ENCODE measurements at regions not wholly inside any gene's neighbourhood (a gene's known extent, or its start where the extent isn't known, plus 50 kb on each side); places are given as distances from the start of the nearest gene placed in this dataset.

DNA sequence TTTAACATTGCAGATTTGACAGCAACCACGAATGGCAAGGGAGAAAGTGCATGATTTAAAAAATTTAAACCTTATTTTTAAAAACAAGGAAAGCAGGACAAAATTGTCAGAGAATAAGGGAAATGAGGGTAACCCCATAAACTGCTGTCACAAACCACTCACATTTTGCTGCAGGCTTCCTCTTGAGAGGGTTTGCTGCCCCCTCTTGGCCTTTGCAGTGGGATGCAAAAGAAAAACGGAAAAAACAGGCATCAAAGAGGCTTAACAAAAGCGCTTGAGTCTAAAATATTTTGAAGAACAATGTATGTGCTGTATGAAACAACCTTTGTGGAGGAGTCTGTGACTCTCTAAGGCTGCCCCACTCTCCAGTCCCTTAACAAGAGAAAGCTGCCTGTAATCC is 91.6 kb downstream of the TMX3 start:
- peak; percentile 62 for DNase-seq (ENCODE audit: low spot score)

DNA sequence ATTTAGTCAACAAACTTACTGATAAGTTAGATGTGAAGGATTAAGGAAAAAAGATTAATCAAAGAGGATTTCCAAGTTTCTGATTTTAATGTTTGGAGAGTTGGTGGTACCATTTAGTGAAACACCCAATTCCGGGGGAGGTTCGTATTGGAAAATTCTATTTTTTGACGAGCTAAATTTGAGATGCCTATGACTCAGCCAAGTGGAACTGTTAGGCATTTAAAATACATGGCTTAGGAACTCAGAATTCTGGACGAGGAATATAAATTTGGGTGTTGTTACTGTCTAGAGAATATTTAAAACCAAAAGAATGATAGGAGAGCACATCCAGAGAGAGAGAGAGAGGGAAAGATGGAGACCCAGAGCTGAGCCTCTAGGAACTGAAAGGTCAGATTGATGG is 103.6 kb downstream of the TMX3 start:
- DNase-seq (ENCODE audit: low spot score): no peak

DNA sequence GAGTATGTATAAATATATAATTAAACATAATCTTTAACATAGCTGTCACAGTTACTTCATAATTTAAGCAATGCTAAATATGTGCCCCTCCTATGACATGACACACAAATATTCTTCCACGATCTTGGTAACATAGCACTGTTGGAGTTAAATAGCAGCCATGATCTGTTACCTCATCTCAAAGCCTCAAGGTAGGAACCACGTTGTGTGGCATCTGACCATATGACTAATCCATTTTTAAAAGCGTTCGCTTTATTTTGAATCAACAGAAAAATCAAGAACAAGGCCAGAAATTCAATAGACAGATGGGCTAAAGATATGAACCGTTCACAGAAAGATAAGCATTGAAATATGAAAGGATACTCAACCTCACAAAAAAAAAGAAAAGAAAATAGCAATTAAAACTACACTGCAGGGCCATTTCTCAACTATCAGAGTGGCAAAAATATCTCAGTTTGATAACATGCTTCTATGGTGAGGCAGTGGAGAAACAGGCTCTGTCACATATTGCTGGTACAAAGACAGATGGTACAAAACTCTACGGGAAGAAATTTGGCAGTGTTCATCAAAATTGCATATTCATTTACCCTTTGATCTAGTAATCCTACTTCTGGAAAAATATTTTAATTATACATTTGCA is 105.9 kb downstream of the TMX3 start:
- no peak for DNase-seq (ENCODE audit: low spot score)

DNA sequence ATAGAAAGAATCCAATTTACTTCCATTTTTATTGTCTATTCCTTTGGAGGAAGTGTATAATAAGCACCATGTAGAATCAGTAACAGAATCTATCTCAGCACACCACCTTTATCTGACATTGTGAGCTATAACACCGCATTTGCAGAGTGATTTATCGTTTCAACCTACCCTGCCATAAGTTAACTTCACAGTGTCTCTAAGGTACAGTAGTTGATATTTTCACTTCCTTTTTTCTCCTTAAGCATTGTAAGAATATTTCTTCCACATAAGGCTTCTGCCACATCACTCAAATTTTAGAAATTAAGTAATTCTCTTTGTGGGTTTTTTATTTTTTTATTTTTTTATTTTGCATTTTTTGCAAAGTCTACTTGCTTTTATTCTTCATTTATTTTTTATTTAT is 107.1 kb downstream of the TMX3 start:
- DNase-seq (ENCODE audit: low spot score): no peak

DNA sequence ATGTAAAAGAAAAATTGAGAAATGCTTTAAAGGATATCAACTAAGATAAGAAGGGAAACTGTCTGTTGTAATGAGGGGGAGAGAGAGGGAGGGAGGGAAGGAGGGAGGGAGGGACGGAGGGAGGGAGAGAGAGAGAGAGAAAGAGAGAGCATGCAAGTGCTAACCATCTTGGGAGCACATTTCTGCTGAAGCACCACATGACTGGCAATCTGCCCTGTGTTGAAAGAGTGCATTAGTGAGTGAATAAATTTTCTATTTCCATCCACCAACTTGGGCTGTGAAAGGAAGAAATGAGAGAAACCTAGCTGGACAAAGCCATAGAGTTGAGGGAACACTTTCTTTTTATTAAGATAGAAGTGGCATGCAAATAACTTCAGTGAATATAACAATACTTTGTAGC is 110.7 kb downstream of the TMX3 start:
- DNase-seq (ENCODE audit: low spot score): no peak

DNA sequence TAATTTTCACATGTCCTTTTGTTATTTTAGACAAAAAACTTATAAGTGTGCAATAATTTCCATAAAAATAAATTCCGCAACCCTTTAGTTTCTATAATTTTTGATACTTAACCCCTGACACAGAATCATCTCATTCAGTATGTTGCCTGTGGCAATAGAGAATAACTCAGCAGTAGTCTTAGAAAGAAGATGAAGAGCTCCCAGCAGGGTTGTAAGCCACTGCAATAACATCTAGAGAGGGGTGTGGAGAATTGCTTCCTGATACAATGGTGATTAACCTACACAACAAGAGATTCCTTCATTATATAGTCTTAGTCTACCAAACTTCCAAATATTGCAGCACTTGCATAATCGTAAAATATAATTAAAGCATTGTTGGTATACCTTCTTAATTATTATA is 118.9 kb downstream of the TMX3 start:
- DNase-seq (ENCODE audit: low spot score): no peak

DNA sequence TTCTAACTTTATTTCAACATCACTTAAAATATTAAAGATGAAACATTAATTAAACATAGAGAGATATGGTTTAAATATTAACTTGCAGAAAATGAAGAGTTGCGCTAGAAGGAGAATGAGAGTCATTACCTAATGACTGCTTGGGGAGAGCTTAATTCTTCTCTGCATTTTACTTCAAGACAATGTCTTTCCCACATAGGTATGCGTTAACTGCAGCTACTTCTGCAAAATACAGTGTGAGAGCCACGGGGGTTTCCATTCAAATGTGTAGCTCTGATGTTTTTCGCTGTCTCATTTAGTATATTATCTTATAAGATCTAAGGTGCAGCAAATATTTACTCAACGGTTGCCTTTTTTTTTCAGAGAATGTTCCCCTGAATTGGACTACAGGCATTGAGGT is 126.7 kb downstream of the TMX3 start:
- DNase-seq (ENCODE audit: low spot score): no peak

DNA sequence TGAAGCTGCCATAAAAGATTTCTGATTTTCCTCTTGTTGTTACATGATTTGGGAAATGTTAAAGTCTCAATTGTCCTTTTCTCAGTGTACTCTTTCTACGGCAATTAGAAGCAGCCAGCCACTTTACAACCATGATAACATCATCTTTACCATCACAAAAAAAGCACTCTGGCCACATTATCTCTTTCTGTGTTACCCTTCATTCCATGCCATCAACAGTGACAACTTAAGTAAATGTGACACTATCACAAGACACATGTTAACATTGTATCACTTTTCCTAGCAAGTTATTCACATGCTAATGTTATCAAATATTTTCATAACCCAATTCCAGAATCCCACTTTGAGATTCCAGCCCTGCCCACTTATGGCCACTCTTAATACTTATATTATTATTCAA is 131.2 kb downstream of the TMX3 start:
- no peak for DNase-seq (ENCODE audit: low spot score)

DNA sequence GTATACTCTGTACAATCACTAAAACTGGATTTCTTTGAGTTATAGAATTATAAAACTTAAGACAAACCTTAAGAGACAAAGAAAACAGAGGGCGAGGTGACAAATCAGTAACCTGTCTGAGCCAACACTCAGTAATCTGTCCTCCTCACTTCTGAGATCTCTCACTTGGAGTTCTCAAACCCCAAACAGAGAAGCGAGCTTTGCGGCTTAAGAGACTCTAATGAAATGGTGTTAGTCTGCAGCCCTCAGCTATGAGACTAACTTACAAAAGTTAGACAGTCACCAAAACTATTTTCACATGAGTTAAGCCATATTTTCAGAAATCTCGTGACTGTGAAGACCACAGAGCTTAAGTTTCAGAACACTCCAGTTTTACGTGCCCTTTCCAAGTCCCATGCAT is 140.6 kb downstream of the TMX3 start:
- no peak for DNase-seq (ENCODE audit: low spot score)

DNA sequence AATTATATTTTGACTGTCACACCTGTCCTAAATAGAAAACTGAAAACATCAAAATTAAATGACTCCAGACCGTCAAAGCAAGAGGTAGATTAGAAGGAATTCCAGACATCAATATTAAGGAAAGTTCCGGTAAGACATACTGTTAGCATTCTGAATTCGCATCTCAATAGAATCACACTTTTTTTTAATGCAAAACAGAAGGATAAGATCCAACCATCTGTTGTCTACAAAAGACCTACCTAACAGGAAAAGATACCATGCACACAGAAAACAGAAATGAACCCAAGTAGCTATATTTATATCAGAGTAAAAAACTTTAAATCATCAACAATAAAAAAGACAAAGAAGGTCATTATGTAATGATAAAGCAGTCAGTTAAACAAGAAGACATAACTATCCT is 145.0 kb downstream of the TMX3 start:
- no peak for DNase-seq (ENCODE audit: low spot score)

DNA sequence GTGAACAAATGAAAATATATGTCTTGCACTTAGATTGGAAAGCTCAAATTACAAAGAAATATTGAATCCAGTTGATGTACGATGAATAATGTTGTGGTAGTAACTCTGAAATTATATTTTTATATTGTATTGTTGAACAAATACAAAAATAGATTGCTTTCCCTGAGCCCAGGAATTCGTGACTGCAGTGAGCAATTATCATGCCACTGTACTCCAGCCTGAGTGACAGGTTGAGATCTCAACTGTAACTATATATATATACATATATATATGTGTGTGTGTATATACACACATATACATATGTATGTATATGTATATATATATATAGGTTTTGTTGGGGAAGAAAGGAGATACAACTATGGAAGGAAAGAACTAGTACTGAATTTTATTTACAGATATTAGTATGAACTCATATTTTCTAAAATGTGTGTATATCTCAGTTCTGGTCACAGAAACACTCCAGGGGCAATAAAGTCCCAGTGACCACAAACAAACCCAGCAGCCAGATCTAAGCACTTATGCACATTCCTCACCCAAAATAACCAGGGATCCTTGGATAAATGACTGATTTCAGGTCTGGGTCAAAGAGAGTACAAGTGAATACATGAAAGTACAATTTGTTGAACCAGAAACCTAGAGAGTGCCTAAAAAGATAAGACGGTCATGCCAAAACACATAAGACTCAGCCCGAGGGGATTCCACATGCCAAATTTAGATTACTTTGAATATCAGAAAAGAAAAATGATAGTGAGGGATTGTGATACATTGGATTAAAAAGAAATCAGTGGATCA is 146.3 kb downstream of the TMX3 start:
- DNase-seq (ENCODE audit: low spot score): no peak

DNA sequence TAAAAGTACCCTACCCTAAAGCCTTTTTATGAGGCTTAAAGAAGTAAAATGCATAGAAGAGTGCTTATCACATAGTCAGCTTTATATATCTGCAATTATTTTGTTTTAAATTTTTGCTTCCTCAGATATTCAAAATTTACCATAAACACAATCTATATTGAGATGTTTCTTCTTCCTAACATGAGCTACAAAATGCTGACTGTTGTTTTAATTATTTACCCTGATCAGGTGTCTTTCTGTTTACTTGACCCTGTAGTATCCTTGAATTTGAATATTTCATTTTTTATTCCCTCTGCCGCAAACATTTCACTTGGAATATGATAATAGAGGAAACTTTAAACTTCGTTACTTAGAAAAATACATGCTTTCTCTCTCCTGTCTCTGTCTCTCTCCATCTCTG is 147.9 kb downstream of the TMX3 start:
- no peak for DNase-seq (ENCODE audit: low spot score)

DNA sequence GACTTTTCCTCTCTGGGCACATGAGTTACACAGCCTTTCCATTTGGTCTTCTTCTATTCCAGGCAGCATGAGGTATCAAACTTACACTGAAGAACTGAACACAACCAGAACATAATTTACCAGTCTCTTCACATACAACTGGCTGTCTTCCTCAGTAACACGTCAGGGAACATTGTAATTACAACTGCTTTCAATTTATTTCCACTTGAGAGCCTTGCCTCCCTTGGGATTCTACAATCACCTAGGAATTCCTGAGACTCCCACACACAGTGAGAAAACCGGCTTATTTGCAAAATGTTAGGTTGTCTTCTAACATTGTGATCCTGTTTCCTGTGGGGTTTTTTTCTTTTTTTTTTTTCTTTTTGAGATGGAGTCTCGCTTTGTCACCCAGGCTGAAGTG is 149.9 kb downstream of the TMX3 start:
- no peak for DNase-seq (ENCODE audit: low spot score)

DNA sequence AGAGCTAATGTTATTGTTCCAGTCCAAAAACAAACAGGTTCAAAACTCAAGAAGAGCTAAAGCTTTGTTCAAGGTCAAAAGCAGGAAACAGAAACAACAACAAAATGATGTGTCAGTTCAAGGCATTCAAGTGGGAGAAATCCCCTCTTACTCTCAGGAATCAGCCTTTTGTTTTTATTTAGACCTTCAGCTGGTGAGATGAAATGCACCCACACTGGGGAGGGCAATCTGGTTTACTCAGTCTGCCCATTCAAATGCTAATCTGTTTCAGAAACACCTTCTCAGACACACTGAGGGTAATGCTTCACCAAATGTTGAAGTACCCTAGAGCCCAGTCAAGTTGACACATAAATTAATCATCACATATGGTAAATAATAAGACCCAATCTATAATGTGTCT is 150.6 kb downstream of the TMX3 start:
- no peak for DNase-seq (ENCODE audit: low spot score)

DNA sequence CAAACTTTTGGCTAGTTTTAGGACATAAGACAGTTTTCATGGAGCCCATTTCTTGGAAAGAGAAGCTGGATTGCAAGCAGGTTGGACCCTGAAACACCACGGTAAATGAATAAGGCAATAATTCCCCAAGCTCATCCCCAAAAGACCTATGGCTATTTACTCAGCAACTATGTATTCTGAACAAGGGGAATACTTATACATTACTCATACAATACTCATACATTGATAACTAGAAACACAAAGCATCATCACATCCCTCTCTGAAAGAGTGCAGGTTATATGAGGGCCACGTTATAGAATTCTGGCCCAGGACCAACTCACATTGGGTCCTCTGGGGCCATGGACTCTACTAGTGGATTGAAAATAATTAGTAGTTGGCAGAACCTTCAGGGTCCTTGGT is 154.8 kb downstream of the TMX3 start:
- no peak for DNase-seq (ENCODE audit: low spot score)

DNA sequence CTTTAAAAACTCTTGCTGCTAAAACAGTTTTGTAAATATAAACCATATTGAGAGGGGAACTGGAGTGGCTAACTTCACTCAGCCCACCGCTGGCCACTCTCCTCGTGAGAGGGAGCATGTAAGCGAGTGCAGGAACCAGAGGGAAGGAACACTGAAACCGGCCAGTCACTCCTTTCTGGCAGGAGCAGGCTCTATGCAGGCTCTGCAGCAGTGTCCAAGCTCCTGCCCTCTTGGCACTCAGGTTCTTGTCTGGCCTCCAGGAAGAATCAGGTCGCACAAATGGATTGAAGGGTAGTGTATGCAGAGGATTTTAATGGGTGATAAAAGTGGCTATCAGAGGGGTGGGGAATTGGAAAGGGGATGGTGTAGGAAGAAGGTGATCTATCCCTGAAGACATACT is 157.7 kb downstream of the TMX3 start:
- no peak for DNase-seq (ENCODE audit: low spot score)

DNA sequence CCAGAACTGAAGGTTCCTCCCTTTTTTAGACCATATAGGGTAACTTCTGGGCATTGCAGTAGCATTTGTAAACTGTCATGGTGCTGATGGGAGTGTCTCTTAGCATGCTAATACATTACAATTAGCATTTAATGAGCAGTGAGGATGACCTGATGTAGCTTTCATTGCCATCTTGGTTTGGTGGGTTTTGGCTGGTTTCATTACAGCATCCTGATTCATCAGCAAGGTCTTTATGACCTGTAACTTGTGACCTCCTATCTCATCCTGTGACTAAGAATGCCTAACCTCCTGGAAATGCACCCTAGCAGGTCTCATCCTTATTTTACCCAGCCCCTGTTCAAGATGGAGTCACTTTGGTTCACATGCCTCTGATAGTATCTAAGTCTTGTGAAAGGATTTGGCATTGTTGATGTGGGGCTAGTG is 159.0 kb downstream of the TMX3 start:
- DNase-seq (ENCODE audit: low spot score): no peak

DNA sequence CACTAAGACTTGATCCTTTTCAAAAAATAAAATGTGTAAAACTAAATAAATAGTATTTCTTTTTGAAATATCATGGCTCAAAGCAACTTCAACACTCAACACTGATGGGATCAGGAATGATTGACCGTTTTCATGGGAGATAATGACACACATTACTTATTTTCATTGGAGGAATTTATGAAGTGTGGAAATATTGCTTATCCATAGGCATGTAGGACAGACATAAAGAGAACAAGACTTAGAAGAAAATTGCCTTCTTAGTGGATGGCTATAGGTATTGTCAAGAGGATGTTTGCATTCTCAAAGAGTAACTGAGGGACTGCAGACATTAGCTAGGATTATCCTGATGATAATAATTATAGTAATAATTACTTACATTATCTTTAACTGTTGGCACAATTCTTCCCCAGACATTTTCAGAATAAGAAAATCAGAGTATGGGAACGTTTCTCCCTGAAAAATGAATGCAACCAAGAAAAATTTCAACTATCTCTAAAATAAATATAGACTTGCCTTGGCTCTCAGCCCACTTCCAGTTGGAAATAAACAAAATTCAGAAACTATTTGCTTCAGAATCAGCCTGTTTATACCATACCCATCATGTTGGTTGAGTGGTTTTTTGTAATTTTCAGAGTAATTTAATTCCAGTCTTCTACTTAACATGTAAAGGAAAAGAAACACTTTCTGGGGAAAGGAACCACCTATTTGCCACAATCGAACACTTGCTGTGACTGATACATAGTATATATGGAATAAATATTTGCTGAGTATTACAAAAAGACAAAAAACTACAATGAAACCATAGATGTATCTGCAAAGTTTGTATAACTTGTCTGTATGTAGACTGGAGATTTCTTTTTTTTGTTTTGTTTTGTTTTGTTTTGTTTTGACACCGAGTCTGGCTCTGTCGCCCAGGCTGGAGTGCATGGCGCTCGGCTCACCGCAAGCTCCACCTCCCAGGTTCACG is 165.7 kb downstream of the TMX3 start:
- peak; percentile 48 for DNase-seq (ENCODE audit: low spot score)

DNA sequence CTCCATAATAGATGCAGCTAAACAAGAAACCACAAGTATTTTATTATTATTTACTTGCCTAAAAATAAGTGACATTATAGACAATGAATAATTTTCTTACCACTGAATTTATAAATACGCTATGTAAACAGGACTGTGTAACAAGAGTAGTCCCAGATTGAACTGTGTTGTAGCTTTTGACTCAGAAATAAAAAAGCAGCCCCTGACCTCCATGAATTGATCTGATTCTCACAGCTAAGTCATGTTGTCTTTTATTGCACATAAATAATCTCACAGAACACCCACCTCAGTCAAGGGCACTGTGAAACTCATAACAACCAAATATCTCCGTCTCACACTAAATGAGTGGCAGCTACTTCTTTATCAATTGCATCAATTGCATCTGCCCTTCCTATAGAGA is 171.6 kb downstream of the TMX3 start:
- no peak for DNase-seq (ENCODE audit: low spot score)

DNA sequence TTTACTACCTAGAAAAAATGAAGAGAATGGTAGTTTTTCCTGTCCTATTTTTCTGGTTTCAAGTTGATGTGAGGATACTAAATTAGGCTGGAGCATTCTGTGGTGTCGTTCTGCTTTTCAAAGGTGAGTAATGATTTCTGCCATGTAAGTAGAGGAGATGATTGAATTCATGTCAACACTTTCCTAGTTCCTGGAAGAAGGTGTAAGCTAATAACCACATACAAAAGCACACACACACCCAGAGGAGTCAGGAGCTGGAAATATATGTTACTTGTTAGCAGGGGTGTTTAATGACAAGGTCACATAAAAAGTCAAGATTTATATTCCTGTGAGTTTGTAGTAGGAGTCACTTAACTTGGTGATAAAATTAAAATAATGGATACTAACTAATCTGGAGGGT is 172.1 kb downstream of the TMX3 start:
- DNase-seq (ENCODE audit: low spot score): no peak

DNA sequence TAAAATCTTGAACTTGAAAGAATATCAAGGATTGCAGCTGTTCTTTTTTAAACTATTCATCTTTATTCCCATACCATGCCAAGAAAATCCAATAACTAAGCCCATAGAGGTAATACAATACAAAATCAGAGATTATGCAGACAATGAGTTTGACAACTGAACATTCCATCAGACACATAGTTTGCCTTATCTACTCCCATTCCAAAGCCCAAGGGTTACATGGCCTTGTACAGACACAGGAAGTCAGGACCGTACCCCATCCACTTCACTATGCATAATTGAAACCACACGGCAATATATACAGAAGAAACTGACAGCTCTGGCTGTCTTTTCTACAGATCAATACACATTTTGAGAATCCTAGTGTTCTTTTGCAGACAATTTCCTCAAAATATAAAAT is 181.3 kb downstream of the TMX3 start:
- DNase-seq (ENCODE audit: low spot score): no peak

DNA sequence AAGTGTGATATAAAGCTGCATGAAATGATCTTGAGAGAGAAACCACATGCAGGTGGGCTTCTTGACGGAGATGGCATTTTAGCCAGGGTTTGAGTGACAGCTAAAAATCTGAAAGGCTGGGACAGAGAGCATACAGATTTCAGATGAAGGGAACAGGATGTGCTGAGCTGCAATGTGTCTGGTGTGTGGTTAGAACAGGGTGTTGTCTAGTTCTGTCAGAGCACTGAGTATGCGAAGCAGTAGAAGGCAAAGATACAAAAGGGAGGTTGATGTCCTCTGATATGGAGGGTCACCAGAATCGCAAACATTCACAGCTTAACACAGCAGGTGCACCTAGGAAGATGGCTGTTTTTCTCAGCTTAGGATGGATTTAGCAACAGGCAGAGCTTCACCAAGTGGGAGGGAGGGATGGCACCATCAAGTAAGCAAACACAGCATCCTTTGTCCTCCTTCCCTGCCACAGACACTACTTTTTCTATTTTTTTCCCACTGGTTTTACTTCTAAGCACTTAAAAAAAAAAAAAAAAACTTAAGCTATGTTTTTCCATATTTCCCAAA is 182.5 kb downstream of the TMX3 start:
- DNase-seq (ENCODE audit: low spot score): no peak

DNA sequence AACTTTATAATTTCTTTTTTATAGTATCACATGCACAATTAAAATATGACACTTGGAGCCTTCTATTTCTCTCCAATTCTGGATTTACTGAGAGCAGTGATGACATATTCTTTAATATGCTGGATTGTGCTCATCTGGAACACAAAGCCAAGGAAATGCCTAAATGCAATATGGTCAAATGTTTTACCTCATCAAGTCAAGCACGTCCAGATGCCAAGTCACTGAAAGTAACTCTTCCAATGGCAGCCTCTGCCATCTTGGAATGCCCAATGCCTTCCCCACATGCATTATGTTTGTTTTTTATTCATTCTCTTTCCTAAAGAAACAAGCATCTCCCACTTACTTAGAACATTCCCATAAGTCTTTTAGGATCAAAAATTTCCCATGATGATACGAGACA is 189.8 kb downstream of the TMX3 start:
- no peak for DNase-seq (ENCODE audit: low spot score)

Measured in AG08396 (cell line).